22Rv1 (cell line): ENCODE measurements at regions not wholly inside any gene's neighbourhood (a gene's known extent, or its start where the extent isn't known, plus 50 kb on each side); places are given as distances from the start of the nearest gene placed in this dataset.

Source experiments
- CTCF ChIP-seq: fragments of 450-650 bp; IDR thresholded peaks from 2 replicates; pipeline ENCODE4 v1.5.1; 2017; ENCODE audit warnings: mild to moderate bottlenecking
- ZFX ChIP-seq: fragments of 450-650 bp; IDR thresholded peaks from 2 replicates; pipeline ENCODE4 v1.6.1; 2017; ENCODE audit warnings: antibody characterized with exemption, borderline replicate concordance

- no peak for TF ChIP-seq CTCF
- TF ChIP-seq ZFX = no peak
Measured at GRCh38 chr12:94788298-94788697, 137.9 kb upstream of the TMCC3 start.
